Head of caudate nucleus (tissue), 42 donors: ENCODE measurements at regions not wholly inside any gene's neighbourhood (a gene's known extent, or its start where the extent isn't known, plus 50 kb on each side); places are given as distances from the start of the nearest gene placed in this dataset.

Source experiments
- DNase-seq, 42 donors: peaks; one replicate each; pipeline versions ENCODE4 v3.0.0 to v3.0.0-alpha.2; 2020 to 2021; ENCODE audit warnings: mixed read lengths in 7 of 42
- intact Hi-C: fragments of 100-400 bp; cut with DNase I; formaldehyde crosslinking; loops from one replicate; pipeline ENCODE4 v1.15.0; 2022

DNA sequence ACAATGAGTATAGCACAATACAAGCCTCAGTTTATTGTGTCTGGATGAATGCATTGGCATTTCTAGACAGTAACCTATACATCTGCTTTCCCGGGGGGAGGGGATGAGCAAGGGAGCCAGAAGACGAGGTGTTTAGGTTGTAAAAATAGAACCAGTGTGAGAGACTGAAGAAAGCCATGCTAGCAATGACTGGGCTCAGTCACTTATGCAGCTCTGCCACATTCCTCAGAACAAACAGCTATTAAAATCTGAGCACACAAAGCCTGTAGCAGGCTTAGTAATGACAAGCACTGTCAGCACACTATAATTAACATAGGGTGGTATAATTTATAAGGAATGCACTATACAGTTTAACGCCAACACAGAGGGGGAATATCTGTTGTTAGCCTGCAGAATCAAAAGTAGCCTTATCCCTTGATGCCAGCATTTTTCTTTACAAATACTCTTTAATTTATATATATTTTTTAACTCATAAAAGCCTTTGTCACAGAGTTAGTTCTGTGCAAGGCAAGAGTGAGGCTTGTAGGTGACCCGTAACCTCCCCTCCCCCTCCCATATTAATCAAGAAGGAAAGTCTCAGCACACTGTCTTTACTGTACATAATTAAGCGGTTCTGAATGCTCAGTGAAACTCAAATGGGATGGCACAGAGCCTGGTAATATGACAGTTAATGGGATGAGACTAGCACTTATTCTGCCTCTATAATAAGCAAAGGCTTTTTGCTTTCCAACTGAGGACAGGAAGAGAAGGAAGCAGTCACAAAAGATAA lies 295.4 kb downstream of the CSNK1G3 start:
- intact Hi-C loops: loop anchor here (10.0 kb wide), 1 partner anchor 67 kb away; no protein-coding TSS in a partner anchor
- DNase-seq: peak in 9 of 42 donors; percentile 14 to 49 (median 22)

DNA sequence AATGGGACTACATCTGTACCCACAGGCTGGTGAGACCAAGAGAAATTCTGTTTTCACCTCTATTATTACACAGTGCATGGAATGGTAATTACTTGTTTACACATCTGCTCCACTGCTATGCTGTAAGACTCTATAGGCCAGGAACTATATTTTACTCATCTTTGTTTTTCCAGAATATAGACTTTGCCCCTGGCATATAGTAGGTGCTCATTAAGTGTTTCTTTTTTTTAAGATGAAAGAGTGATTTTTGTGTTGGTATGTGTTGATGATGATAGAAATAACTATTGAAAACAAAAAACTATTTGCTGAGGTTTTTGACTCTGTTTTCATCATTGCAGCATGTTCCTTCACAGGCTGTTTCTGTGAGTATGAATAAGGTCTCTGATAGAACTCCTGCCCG lies 294.7 kb downstream of the CSNK1G3 start:
- no peak for DNase-seq
- intact Hi-C loops: loop anchor here (10.0 kb wide), 1 partner anchor 68 kb away; no protein-coding TSS in a partner anchor

DNA sequence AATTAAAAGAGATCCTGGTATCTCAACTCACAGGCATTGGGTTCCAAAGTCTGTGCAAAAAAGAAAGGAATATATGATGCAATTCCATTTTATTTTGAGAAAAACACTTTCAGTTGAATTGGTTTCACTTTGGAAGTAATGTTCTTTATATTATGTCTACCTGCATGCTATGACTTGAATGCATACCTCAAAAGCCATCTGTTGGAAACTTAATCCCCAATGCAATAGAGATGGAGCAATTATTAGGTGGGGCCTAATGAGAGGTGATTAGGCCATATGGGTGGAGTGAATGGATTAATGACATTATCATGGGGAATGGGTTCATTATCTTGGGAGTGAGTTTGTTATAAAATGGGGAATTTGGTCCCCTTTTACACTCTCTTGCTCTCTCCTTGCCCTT lies 293.3 kb downstream of the CSNK1G3 start:
- no peak for DNase-seq
- intact Hi-C loops: loop anchor here (10.0 kb wide), 1 partner anchor 70 kb away; no protein-coding TSS in a partner anchor

DNA sequence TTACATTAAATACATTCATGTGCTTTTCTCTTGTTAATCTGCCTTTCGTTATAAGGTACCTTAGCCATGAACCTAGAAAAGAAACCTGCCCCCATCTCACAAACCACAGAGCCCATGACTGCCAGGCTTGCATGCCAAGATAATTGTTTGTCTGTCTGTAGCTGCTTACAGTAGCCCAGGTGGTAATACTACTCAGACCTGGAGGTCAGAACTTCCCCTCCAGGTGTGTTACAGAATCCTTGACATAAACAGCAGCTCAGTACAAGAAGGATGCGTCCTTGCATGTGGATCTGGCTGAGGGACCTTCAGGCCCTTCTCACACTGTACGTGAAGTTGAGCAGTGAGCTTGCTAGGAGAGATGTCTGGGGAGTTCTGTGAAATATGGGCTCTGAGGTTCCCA lies 291.4 kb downstream of the CSNK1G3 start:
- intact Hi-C loops: loop anchor here (10.0 kb wide), 1 partner anchor 71 kb away; no protein-coding TSS in a partner anchor

DNA sequence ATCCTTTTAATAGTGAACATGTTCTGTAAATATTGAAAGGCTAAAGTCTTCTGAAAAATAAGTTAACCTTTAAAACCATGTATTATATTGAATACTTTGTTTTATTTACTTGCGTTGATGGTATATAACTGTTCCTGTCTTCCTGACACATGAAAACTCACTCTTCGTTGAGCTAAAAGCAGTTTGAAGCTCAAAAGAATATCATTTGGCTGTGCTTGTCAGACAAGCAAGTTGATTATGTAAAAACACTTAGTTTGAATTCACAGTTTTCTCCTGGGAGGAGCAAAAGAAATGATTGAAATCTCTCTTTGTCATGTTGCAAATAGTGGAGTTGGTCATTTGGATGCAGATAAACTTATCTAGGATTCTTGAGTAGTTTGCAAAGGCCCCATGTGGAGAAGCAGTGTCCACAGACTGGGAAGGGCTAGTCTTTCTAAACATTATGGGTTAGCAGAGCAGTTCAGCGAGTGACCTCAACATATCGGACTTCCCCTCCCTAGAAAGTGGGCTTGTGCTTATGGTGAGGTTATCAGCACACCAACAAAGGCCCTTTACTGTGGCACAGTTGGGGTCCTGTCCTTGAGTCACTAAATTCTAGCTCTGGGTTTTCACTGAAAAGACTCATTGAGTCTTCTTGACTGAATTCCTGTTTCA lies 290.4 kb downstream of the CSNK1G3 start:
- no peak for DNase-seq
- intact Hi-C loops: loop anchor here (10.0 kb wide), 1 partner anchor 72 kb away; no protein-coding TSS in a partner anchor

More for the DNA sequence above, 291.4 kb downstream of the CSNK1G3 start:
- no peak for DNase-seq

DNA sequence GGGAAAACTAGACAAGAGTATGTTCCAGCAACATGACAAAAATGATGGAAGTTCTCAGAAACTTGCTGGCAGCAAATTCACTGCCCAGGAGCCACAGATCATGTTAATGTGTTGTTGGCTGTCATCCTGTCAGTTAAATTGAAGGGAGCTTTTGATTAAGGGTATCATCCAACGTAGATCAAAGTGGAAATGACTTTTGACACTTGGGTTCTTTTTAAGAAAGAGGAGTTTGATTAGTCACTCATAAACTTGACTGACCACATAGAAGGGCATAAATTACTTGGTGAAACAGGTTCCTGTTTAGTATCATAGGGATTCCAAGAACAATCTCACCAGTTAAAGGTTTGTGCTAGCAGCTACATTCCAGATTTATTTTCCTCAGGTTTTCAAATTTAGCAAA lies 288.7 kb downstream of the CSNK1G3 start:
- intact Hi-C loops: loop anchor here (10.0 kb wide), 1 partner anchor 74 kb away; no protein-coding TSS in a partner anchor
- DNase-seq: no peak

DNA sequence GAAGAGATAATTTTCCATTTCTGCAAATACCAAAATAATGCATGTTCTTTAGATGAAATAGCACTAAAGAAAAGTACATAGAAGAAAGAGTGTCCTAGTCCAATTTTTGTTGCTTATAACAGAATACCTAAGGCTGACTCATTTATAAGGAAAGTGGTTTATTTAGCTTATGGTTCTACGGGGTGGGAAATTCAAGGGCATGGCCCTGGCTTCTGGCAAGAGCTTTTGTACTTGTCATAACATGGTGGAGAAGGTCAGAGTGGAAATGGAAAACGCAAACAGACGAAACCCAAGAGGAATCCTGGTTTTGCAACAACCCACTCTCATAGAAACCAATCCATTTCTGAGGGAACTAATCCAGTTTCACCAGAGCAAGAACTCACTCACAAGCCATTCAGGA lies 283.7 kb downstream of the CSNK1G3 start:
- intact Hi-C loops: no loop called here

DNA sequence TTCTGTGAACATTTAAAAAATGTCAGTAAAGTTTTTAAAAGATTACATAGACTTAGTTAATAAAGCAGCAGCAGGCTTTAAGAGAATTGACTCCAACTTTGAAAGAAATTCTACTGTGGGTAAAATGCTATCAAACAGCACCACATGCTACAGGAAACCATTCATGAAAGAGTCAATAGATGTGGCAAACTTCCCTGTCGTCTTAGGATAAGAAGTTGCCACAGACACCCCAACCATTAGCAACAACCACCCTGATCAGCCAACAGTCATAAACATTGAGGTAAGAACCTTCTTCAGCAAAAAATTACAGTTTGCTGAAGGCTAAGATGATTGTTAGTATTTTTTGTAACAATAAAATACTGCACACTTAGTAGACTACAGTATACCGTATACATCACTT lies 278.2 kb downstream of the CSNK1G3 start:
- no peak for DNase-seq
- intact Hi-C loops: no loop called here

More for the DNA sequence above, 283.7 kb downstream of the CSNK1G3 start:
- DNase-seq: no peak

DNA sequence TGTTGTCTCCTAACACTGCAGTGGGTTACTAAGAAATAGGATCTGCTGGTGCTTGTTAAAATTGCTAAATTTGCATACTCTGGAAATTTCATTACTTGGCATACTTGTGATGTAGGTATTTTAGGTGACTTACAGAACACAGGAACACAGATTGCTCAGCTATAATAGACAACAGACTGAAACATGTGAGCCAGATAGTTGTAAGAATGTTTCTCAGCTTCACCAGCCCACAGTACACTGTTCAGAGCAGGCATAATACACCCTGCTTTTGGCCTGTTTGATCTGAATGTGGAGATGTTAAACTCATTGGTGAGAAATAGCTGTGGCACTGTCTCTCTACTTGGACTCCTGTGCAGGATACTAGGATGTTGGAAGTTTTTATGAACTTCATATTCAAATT lies 275.7 kb downstream of the CSNK1G3 start:
- DNase-seq: no peak
- intact Hi-C loops: no loop called here

DNA sequence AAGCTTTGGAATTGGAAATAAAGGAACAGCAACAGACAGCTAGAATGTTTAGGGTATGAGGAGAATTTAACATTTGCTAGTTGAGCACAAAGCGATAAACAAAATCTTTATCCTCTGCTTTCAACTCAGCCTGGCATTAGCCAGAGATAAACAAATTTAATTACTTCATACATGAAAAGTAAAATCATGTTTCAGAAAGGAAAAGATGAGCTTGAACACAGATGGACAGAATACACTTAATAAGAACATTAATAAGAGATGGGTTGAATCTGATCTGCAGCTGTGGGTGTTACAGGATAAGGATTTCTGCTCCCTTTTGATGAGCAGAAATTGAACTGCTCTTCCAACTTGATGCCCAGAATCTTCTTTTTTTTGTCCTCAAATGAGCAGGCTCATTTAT lies 275.2 kb downstream of the CSNK1G3 start:
- intact Hi-C loops: no loop called here
- no peak for DNase-seq

DNA sequence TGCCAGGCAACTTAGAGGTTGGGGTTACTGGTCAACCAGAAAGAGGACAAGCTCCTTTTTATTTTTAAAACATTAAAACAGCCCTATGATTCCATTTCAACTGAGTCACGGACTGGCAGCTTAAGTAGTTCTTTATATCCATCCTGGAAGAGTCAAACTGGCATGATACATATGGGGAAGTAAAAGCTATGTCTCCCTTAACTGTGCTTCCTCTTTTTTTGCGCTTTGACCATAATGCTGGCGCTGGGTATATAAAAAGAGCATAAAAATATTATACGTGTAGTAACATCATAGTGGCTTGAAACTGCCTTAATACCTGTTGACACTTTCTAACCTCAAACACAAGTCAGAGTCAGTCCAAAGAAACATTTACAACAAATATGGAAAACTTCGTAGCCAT lies 274.4 kb downstream of the CSNK1G3 start:
- intact Hi-C loops: no loop called here

DNA sequence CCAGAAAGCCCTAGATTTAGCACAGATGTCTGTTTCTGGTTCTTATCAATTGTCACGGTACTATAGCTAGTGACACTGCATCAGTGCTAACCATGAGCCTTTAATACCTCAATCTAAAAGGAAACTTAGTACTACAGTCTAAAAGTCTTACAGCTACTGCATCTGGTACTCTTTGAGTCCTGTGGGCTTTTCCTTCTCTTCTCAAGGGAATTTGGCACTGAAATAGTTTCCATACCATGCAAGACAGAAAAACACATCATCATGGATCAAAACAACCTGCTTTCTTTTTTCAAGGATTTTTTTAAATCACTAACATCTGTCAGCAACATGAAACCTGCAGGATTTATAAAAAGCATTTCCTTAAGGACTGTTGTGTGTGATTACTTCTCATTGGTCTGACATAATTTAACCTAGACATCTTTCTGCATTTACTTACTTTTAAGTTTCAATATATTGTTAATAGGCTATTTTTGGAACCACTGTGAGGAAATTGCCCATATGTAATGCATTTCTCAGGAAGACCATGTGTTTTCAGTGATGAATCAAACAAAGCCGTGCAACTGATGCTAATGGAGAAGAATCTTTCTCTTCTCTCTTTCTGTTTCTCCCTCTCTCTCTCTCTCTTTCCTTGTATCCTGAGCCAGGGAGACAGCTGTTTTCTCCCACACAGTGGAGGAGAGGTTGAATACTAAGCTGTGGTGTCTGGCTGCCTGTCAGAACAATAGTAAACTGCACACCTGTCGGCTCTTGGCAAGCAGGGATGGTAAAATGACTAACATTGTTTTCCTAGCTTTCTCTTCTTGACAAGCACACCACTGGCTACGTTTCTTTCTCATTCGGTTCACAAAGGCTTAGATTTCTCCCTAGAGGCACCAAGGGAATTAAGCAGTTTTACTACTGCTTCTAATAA lies 273.4 kb downstream of the CSNK1G3 start:
- no peak for DNase-seq
- intact Hi-C loops: no loop called here

More for the DNA sequence above, 274.4 kb downstream of the CSNK1G3 start:
- no peak for DNase-seq

DNA sequence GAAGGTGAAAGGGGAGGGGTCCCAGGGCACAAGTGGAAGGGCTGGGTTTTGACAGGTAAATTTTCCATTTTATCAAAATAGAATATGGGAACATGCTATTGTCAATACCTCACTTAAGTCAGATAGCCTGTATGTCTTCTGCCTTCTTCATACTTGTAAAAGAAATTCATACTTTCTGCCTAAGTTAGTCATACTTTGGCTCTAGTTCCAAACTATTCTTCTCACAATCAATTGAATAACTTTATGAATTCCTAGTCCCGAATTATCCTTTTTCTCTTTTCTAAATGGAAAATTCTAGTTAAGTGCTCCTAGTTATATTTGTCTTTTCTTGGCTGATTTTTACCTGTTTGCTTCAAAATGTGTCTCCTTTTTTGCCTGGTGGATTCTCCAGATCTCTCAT lies 271.4 kb downstream of the CSNK1G3 start:
- no peak for DNase-seq
- intact Hi-C loops: no loop called here

DNA sequence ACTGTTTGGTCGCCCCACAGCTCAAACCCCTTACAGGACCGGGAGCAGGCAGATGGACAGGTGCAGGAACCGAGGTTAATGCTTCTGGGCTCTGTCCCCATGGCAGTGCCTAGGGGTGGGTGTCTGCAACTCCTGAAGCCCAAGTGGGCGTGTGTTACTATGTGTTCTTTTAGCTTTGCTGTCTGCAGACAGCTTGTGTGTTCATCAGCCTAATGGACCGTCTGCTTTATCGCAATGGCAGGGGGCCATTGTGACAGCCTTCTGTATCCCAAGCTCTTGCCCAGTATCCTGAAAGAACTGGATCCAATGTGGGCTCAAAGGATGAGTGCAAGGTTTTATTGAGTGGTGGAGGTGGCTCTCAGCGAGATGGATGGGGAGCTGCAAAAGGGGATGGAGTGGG lies 266.7 kb downstream of the CSNK1G3 start:
- intact Hi-C loops: no loop called here
- DNase-seq: no peak

DNA sequence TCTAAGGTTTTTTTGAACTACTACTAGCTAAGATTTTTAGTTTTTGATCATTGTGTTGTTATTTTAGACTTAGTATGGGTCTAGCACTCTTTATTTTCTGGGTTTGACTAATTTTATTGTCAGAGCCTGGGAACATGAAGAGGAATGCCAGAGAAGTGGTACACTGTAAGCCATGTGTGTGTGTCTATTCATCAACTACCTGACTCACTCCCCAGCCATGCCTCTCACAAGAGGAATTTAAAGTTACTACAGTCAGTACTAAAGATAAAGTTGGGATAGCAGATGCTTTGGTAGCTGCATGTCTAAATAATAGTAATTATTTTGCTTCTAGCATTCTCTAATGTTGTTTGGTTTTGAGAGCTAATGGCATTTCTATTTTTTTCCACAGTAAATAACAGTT lies 264.8 kb downstream of the CSNK1G3 start:
- DNase-seq: no peak
- intact Hi-C loops: no loop called here

DNA sequence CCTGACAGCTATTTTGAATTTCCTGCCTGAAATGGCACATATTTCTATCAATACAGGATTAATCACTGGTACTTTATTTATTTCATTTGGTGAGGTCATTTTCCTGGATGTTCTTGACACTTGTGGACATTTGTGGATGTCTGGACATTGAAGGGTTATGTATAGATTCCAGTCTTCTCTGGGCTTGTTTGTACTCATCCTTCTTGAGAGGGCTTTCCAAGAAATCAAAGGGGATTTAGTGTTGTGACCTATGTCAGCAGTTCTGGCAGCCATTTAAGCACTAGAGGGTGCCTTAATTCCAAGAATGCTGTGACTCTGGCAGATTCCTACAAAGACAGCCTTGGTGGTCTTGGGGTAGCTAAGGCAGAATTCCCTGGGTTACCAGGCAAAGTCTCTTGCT lies 259.7 kb downstream of the CSNK1G3 start:
- intact Hi-C loops: no loop called here
- DNase-seq: no peak

DNA sequence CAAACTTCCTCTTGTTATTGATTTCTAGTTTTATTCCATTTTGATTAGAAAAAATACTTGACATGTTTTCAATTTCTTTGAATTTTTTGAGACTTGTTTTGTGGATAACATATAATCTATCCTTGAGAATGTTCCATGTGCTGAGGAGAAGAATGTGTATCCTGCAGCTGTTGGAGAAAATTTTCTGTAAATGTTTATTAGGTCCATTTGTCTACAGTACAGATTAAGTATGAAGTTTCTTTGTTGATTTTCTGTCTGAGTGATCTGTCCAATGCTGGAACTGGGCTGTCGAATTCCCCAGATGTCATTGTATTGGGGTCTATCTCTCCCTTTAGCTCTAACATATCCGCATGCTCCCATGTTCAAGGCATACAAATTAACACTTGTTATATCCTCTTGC lies 251.2 kb downstream of the CSNK1G3 start:
- intact Hi-C loops: no loop called here

DNA sequence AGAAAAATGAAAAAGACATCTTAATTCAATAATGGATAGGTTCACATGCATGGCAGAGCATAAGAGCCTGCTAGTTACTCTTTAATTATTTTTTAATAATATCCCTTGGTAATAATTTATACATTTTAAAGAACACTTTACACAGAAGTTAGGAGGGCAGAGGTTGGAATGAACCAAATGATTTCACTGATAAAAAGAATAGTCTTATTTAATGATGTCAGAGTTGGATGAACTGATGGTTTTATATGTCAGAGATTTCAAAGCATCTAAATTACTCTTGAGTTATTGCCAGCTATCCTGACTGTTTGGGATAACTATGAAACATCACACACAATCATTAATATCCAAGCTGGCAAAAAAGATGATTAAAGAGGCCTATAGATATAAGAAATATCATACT lies 244.8 kb downstream of the CSNK1G3 start:
- DNase-seq: no peak
- intact Hi-C loops: loop anchor here (5.0 kb wide), 1 partner anchor 115 kb away; no protein-coding TSS in a partner anchor

More for the DNA sequence above, 251.2 kb downstream of the CSNK1G3 start:
- no peak for DNase-seq

DNA sequence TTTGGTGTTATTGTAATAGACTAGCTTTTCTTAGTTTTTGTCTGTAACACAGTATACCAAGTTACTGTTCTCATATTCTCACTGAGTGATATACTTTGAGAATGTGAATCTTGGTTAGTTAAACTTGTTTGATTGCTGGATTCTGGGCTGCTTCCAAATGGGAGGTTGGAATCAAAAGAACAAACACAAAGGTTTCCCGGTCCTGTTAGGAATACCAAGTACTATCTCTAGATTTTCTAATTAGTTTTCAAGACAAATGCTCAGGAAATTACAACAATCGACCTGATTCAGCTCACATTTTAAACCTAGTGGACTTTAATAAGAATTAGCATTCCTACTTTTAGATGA lies 244.3 kb downstream of the CSNK1G3 start:
- intact Hi-C loops: loop anchor here (5.0 kb wide), 1 partner anchor 116 kb away; no protein-coding TSS in a partner anchor
- DNase-seq: peak in 3 of 42 donors; percentile 4 to 19 (median 14)
